GM12878 (cell line): ENCODE measurements at regions not wholly inside any gene's neighbourhood (a gene's known extent, or its start where the extent isn't known, plus 50 kb on each side); places are given as distances from the start of the nearest gene placed in this dataset.
A peak's percentile ranks its signal among the peaks of the same experiment; 100 is the strongest.

Source experiments
- ATAC-seq: fragments of 200-7000 bp; cut with Tn5 transposase; 3 replicates; pipeline ENCODE4 v1.9.1; 2020; ENCODE audit warnings: mild to moderate bottlenecking, moderate library complexity
- BruUV-seq: library from RNA; stranded (reverse); fragments of 400-500 nt; replicated peaks from 2 replicates; lab custom pipeline; 2021; lab: Mats Ljungman, UMichigan
- CTCF ChIA-PET: fragments of 300-600 bp; sonication (Branson Sonifier 250); formaldehyde crosslinking; extraction: SDS; loops from one replicate; lab custom pipeline; 2021; ENCODE audit warnings: inconsistent platforms; lab: Yijun Ruan, JAX
- POLR2A ChIA-PET: fragments of 350-600 bp; formaldehyde crosslinking; extraction: SDS; loops from one replicate; lab custom pipeline; 2021; ENCODE audit warnings: inconsistent platforms; lab: Charles Lee
- RAD21 ChIA-PET: fragments of 300-600 bp; sonication (Branson Sonifier 250); formaldehyde crosslinking; loops from one replicate; lab custom pipeline; 2023; ENCODE audit warnings: antibody characterized with exemption; ENCODE audit not compliant: unreplicated experiment; lab: Charles Lee
- SMC1A ChIA-PET: fragments of 300-600 bp; sonication (Branson Sonifier 250); formaldehyde crosslinking; loops from one replicate; lab custom pipeline; 2023; ENCODE audit not compliant: unreplicated experiment, uncharacterized antibody; lab: Charles Lee
- DNase-seq: peaks from one replicate; pipeline ENCODE4 v3.0.0-alpha.2; 2011; ENCODE audit warnings: low read depth, low spot score
- FAIRE-seq: peaks from 3 replicates; lab custom pipeline; 2011; peaks lifted over from hg19 to GRCh38; lab: Jason Lieb, UNC
- H2AFZ ChIP-seq: 2 replicates; pipeline ENCODE4 v1.6.0; 2011; ENCODE audit warnings: low read depth, low read length, control low read depth; ENCODE audit not compliant: control insufficient read depth
- H3K27ac ChIP-seq: 2 replicates; pipeline ENCODE4 v1.5.1; 2011; ENCODE audit warnings: control low read depth; ENCODE audit not compliant: control insufficient read depth, insufficient read depth
- H3K27me3 ChIP-seq, 2 experiments: replicated peaks in 1 of 2; 2 replicates each; pipeline versions ENCODE4 v1.6.0 to v1.6.1; 2011; ENCODE audit warnings: low read length in 1 of 2; ENCODE audit not compliant: control insufficient read depth in 2 of 2, insufficient read depth in 2 of 2
- H3K36me3 ChIP-seq, 2 experiments: 2 replicates each; pipeline ENCODE4 v1.5.1; 2011; ENCODE audit warnings: low read length in 1 of 2; ENCODE audit not compliant: control insufficient read depth in 2 of 2, insufficient read depth in 2 of 2
- H3K4me1 ChIP-seq: 2 replicates; pipeline ENCODE4 v1.6.1; 2011; ENCODE audit warnings: mild to moderate bottlenecking, low read length, moderate library complexity, mixed read lengths; ENCODE audit not compliant: control insufficient read depth, insufficient read depth
- H3K4me2 ChIP-seq: 2 replicates; pipeline ENCODE4 v1.6.0; 2011; ENCODE audit warnings: control low read depth; ENCODE audit not compliant: control insufficient read depth, insufficient read depth
- H3K4me3 ChIP-seq: fragments of 200-600 bp; sonication (generic); 2 replicates; pipeline ENCODE4 v1.5.1; 2016
- H3K79me2 ChIP-seq: 2 replicates; pipeline ENCODE4 v1.6.0; 2011; ENCODE audit warnings: low read length; ENCODE audit not compliant: control insufficient read depth, insufficient read depth
- H3K9ac ChIP-seq: 2 replicates; pipeline ENCODE4 v1.8.0; 2011; ENCODE audit warnings: low read length, control low read depth, mixed read lengths; ENCODE audit not compliant: control insufficient read depth, insufficient read depth
- H3K9me3 ChIP-seq: replicated peaks from 3 replicates; pipeline ENCODE4 v1.5.1; 2011; ENCODE audit warnings: mild to moderate bottlenecking, low read length; ENCODE audit not compliant: control insufficient read depth, insufficient read depth
- H4K20me1 ChIP-seq: 2 replicates; pipeline ENCODE4 v1.6.0; 2011; ENCODE audit not compliant: control insufficient read depth, insufficient read depth
- ATF2 ChIP-seq: IDR thresholded peaks from 2 replicates; pipeline ENCODE4 v1.6.1; 2012; ENCODE audit warnings: low read length, inconsistent platforms
- JUNB ChIP-seq: IDR thresholded peaks from 2 replicates; pipeline ENCODE4 v1.6.1; 2016; ENCODE audit warnings: antibody characterized with exemption, mild to moderate bottlenecking
- MLLT1 ChIP-seq: fragments of 450-650 bp; IDR thresholded peaks from 2 replicates; pipeline ENCODE4 v1.6.1; 2016; ENCODE audit warnings: mild to moderate bottlenecking
- WGBS: methylation state at CpG from one replicate; pipeline ENCODE4 v1.1.6; 2016; ENCODE audit warnings: low lambda C conversion rate; ENCODE audit not compliant: insufficient replicate concordance, insufficient coverage; ENCODE audit errors: missing lambda C conversion rate; 5-methylcytosine and 5-hydroxymethylcytosine counted together
- in situ Hi-C: fragments of 300-500 bp; cut with MboI; formaldehyde crosslinking; loops from 9 replicates; pipeline ENCODE4 v1.14.3; 2018; ENCODE audit warnings: mixed read lengths
- intact Hi-C: fragments of 100-400 bp; cut with micrococcal nuclease; formaldehyde crosslinking; loops from one replicate; pipeline ENCODE4 v1.14.2; 2022; ENCODE audit not compliant: unreplicated experiment

- no TSS peak for BruUV-seq
- no peaks in the 10 kb centered on the region for H4K20me1 ChIP-seq
- no peak overlapping the region for H3K4me2 ChIP-seq
- ChIA-PET POLR2A (no interaction called here), RAD21 (interaction anchor here (1.2 kb wide), 1 partner anchor 219 kb away, joined by 3 read pairs; no protein-coding TSS in a partner anchor), SMC1A (interaction anchor here (0.9 kb wide), 1 partner anchor 39 kb away, joined by 3 read pairs; no protein-coding TSS in a partner anchor), CTCF (interaction anchor here (0.8 to 4.1 kb wide), 4 partner anchors 10 to 952 kb away, joined by 5 to 44 read pairs (median 12); no protein-coding TSS in a partner anchor)
- no peaks in the 10 kb centered on the region for H3K9me3 ChIP-seq
- no peaks in the 10 kb centered on the region for H3K36me3 ChIP-seq
- FAIRE-seq (no peak), ATAC-seq (peak; percentile 73), DNase-seq (no peak)
- WGBS: 14% methylated on average over 4 of the region's 4 CpGs
- H3K4me3 ChIP-seq: no peak overlapping the region
- H3K4me1 ChIP-seq: no peaks in the 10 kb centered on the region; the same call in 1 of the 2 replicates
- H3K27ac ChIP-seq: no peak overlapping the region
- no peaks in the 10 kb centered on the region for H3K79me2 ChIP-seq
- intact Hi-C loops (loop anchor here (5.0 to 10.0 kb wide), 2 partner anchors 78 to 951 kb away; no protein-coding TSS in a partner anchor), in situ Hi-C loops (loop anchor here (5.0 to 10.0 kb wide), 3 partner anchors 127 to 591 kb away; no protein-coding TSS in a partner anchor)
- TF ChIP-seq MLLT1: no peak
- TF ChIP-seq JUNB: peak; percentile 50; the same call in 1 of the 2 replicates
- peak; percentile 42 for TF ChIP-seq ATF2
- H3K27me3 ChIP-seq: no peaks in the 10 kb centered on the region
- H3K9ac ChIP-seq: no peak overlapping the region
- H2AFZ ChIP-seq: no peak overlapping the region
These were observed 149.9 kb downstream of the RPS12 start for GRCh38 chr6:132964101-132964867.
